ENCODE measurements at regions not wholly inside any gene's neighbourhood (a gene's known extent, or its start where the extent isn't known, plus 50 kb on each side); places are given as distances from the start of the nearest gene placed in this dataset.

GRCh38 chr19:28234637-28235036, 978.3 kb downstream of the UQCRFS1 start:
- DNase-seq (ENCODE audit: low read depth in 4 of 4, low spot score in 3 of 4): no peak

DNA sequence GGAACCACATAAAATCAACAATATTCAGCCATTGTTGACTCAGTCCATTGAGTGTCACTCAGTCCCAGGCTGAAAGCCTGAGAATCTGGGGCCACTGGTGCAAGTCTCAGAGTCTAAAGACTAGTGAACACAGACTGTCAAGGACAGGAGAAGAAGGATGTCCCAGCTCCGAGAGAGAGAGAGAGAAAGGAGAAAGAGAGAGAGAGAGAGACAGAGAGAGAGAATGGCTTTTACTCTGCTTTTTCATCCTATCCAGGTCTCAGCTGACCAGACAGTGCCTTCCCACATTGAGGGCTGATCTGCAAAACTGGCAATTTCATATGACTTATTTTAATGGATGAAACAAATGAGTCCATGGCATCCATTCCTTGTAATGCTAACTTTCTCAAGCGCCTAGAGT, 984.1 kb downstream of the UQCRFS1 start:
- no peak for DNase-seq (ENCODE audit: low read depth in 4 of 4, low spot score in 3 of 4)

DNA sequence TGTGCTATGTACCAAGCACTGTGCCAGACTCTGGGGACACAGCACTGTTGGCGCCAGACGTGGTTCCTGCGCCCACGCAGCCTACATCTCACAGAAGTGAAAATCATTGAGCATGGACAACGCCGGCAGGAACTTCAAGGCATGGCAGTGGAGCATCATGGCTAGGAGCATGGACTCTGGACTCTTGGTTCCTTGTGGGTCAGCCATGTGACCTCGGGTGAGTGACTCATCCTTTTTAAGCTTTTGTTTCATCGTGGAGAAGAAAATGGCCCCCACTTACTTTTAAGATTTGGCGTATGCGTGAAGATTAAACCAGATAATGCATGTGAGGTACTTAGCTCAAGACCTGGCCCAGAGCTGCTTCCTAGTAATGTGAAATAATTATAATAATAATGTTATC, 988.5 kb downstream of the UQCRFS1 start:
- DNase-seq (ENCODE audit: low read depth in 4 of 4, low spot score in 3 of 4): no peak

DNA sequence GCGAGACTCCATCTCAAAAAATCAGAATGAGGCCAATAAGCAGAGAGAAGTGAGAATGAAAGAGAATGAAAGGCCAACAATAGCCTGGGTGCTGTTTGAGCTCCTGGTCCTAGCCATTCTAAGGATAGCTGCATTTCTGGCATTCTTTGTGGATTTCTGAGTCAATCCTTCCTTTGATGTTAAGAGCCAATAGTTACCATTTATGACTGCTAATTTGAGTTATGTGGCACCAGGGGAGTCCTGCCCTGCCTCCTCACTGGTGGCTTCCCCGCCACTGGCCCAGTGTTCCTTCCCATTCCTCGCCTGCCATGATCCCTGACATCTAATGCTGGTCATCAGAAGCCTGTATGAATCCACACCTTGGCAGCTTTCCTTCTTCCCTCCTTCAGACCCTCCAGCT, 991.2 kb downstream of the UQCRFS1 start:
- DNase-seq (ENCODE audit: low read depth in 4 of 4, low spot score in 3 of 4): no peak

- DNase-seq (ENCODE audit: low read depth in 4 of 4, low spot score in 3 of 4): no peak
Observed at GRCh38 chr19:28218728-28219127, 994.2 kb downstream of the UQCRFS1 start.

GRCh38 chr19:28217022-28217421, 995.9 kb downstream of the UQCRFS1 start:
- peak in 1 of 4 donors; percentile 6 for DNase-seq (ENCODE audit: low read depth in 4 of 4, low spot score in 3 of 4)

DNA sequence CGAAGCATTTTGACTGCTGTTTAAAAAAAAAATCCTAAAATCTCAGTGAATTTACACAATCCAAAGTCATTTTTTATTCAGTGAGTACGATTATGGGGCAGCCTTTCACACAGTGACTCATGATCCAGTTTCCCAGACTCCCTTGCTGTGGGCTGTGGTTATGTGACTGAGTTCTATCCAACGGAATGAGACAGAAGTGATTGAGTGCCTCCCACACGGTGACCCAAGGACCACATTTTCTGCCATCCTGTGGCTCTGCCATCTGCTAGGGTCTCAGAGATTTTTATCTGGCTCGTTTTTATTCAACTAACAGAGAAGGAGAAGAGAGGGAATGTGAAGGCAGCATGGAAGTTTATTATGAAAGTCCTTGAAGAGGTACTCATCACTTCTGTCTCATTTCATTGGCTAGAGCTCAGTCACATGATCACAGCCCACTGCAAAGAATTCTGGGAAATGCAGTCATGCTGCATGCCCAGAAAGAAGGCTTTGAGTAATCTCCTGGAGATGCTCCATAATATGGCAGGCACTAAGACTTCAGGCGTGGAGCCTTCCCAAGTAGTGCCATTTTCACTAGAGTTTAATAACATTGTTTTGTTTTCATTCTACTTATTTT, 999.4 kb downstream of the UQCRFS1 start:
- no peak for DNase-seq (ENCODE audit: low read depth in 4 of 4, low spot score in 3 of 4)

GRCh38 chr19:28210886-28211285, 1002.1 kb downstream of the UQCRFS1 start:
- no peak for DNase-seq (ENCODE audit: low read depth in 4 of 4, low spot score in 3 of 4)

DNA sequence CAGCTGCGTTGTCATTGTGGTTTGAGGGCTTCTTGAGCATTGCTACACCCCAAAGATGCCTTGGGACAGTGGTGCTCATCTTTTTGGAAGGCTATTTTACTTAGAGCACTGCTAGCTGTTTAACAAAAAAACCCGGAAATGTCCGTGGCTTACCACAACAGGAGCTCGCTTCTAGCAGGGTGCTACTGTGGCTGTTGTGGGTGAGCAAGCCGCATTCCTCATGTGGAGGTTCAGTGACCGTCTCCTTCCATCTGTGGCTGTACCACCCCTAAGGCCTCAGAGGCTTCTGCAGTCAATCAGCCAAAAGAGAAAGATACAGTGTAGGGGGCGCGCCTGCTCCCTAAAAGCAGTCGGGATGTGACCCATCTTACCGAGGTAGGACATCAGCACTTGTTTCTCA, 1004.2 kb downstream of the UQCRFS1 start:
- DNase-seq (ENCODE audit: low read depth in 4 of 4, low spot score in 3 of 4): no peak

DNA sequence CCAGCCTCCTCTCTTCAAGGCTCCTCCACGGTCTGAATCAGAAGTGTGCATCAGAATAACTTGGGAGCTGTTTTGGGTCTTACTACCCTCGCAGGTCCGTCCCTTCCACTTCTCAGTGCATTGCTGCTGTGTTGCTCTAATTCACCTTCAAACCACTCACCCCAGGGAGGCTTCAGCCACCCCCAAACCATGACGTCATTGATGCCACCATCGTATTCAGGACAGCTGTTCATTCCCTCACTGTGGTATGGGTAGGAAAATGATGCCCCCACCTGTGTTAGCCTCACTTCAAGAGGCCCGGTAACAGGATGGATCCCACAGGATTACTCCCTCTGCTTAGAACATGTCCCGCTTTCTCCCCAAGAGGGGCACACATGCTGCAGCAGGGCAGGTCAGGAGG, 1005.7 kb downstream of the UQCRFS1 start:
- no peak for DNase-seq (ENCODE audit: low read depth in 4 of 4, low spot score in 3 of 4)

DNA sequence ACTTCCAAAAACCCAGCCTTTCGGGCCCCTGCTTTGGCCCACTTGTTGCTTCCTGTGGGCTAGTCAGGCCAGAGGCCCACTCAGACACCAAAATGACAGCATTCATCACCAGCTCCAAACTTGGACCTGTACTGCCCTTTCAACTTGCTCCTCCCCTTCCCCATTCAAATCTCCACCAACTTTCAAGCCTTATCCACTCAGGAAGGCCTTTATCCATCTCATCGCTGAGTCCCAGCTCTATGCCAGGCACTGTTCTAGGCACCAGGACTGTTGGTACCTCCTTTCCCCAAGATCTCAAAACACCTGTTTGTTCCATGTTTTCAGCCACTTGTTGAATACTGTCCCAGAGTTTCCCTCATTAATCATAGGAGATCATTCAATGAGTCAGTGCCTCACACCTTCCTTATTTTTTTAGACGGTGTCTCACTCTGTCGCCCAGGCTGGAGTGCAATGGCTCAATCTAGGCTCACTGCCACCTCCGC, 1011.4 kb downstream of the UQCRFS1 start:
- no peak for DNase-seq (ENCODE audit: low read depth in 4 of 4, low spot score in 3 of 4)

- no peak for DNase-seq (ENCODE audit: low read depth in 4 of 4, low spot score in 3 of 4)
Observed at GRCh38 chr19:28199323-28199722, 1013.6 kb downstream of the UQCRFS1 start.

DNA sequence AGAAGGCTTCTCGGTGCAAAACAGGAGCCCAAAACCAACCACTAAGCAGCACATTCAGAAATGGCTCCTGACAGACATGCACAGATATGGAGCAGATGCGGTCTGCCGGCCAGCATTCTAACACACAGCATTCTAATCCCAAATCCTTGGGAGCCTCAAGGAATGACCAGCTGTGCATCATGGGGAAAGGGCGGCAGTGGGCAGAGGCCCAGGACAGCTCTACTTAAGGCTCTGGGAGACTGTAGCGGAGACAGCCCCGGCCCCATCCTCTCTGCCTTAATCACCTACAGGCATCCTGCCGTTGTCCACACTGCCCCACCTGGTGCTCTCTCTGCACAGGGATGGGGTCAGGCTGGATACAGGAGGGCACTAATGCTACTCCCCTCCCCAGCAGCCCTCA, 1016.0 kb downstream of the UQCRFS1 start:
- no peak for DNase-seq (ENCODE audit: low read depth in 4 of 4, low spot score in 3 of 4)

DNA sequence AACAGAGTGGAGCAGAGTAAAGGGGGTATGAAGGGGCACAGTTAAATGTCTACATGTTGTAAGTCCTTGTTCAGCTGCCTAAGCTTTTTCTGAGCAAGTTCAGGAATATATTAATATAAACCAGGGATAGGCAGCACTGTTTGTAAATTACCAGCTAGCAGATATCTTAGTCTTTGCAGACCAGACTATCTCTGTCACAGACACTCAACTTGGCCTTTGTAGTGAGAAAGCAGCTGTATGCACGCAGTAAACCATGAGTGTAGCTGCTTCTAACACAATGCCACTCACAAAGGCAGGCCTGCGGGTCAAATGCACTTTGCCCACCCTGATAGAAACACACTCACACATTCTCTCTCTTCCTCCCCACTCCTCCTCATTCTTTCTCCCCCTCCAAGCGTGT, 1016.9 kb downstream of the UQCRFS1 start:
- no peak for DNase-seq (ENCODE audit: low read depth in 4 of 4, low spot score in 3 of 4)

DNA sequence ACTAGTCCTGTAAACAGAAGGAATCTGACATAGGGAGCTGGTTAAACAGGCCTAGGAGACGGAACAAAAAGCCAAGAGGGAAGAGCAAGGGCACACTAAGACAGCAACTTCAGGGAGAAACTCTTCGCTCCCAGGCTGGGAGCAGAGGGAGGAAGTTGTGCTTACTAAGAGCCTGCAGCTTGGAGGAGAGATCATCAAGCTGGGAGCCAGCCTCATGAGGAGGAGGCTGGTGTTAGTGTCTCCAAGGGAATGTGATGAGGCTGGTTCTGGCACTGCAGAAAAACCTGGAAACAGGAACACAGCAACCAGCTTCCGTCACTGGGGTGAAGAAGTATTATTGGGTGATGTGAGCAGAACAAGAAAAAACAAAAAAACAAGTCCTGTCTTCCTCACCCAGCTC, 1027.3 kb downstream of the UQCRFS1 start:
- DNase-seq (ENCODE audit: low read depth in 4 of 4, low spot score in 3 of 4): no peak

GRCh38 chr19:28184997-28185396, 1028.0 kb downstream of the UQCRFS1 start:
- no peak for DNase-seq (ENCODE audit: low read depth in 4 of 4, low spot score in 3 of 4)

- DNase-seq (ENCODE audit: low read depth in 4 of 4, low spot score in 3 of 4): no peak
Observed at GRCh38 chr19:28176193-28176592, 1036.8 kb downstream of the UQCRFS1 start.

DNA sequence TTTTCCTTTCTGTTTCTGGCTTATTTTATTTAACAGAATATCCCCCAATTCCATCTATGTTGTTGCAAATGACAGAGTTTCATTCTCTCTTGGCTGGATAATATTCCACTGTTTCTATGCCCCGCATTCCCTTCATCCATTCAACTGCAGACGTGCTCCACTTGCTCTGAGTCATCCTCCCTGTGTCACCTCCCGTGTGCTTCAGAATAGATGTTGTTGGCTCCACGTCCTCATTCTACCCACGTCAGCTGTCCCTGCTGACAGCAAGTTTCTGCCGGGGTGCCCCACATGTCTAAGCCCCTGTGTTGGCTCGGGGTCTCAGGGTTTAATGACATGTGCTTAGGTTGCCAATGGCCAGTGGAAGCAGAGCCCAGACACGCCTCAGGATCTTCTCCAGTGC, 1041.0 kb downstream of the UQCRFS1 start:
- DNase-seq (ENCODE audit: low read depth in 4 of 4, low spot score in 3 of 4): no peak

DNA sequence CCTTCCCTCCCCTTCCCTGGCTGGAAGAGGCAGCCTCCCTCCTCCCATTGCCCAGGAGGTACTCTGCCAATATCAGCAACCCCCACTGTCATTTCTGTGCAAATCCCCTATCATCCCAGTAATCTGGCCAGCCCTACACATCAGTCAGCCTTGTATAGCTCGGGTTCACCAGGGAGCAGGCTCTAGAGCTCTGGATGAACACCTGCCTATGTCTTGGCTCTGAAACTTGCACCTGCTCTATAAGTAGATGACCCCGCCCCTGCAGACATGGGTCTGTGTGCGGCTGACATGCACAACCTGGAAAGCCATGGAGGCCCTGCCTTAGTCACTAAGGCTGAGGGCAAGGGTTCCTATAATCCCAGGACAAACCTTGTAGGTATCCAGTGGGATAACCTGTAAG, 1042.9 kb downstream of the UQCRFS1 start:
- DNase-seq (ENCODE audit: low read depth in 4 of 4, low spot score in 3 of 4): no peak

- DNase-seq (ENCODE audit: low read depth in 4 of 4, low spot score in 3 of 4): peak in 1 of 4 donors; percentile 33
Observed at GRCh38 chr19:28169168-28169887, 1043.6 kb downstream of the UQCRFS1 start.

GRCh38 chr19:28168557-28168956, 1044.4 kb downstream of the UQCRFS1 start:
- DNase-seq (ENCODE audit: low read depth in 4 of 4, low spot score in 3 of 4): no peak

DNA sequence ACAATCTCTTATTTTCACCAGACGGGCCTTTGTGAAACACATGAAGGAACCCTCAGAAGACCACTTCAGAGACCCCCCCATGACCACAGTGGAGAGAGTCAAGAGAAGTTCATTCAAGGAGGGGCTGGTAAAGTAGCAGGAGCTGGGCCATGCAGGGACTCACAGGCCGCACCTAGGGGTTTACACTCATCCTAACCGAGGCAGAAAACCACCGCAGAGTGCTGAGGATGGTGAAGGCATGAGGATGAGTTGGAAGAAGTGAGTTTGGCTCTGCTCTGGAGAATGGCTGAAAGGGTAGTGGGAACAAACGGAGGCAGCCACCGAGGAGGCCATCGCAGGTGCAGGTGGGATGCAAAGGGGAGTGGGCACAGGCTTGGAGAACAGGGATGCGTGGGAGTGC, 1046.9 kb downstream of the UQCRFS1 start:
- DNase-seq (ENCODE audit: low read depth in 4 of 4, low spot score in 3 of 4): no peak
